Pancreas (tissue), 10 donors: ENCODE measurements at regions not wholly inside any gene's neighbourhood (a gene's known extent, or its start where the extent isn't known, plus 50 kb on each side); places are given as distances from the start of the nearest gene placed in this dataset.

ENCODE experiments used
- ATAC-seq, 4 donors: fragments of 200-7000 bp; cut with Tn5 transposase; one replicate each; pipeline versions ENCODE4 v1.8.0 to v1.9.1; 2020; ENCODE audit warnings: mild to moderate bottlenecking in 4 of 4, moderate library complexity in 4 of 4
- DNase-seq, 6 donors: peaks; one replicate each; pipeline ENCODE4 v3.0.0-alpha.2; 2020
- FAIRE-seq: peaks from 2 replicates; lab custom pipeline; 2012; peaks lifted over from hg19 to GRCh38; lab: Jason Lieb, UNC
- H3K27ac ChIP-seq, 4 donors: fragments of 200-600 bp; sonication (generic); 1 replicate in 3 of 4; 2 replicates in 1 of 4; pipeline versions ENCODE4 v1.5.0 to v1.8.0; 2020
- H3K27me3 ChIP-seq, 4 donors: fragments of 200-600 bp; one replicate each; pipeline ENCODE4 v1.8.0; 2021
- H3K36me3 ChIP-seq, 3 donors: fragments of 200-600 bp; sonication (generic) in 1 of 3; one replicate each; pipeline versions ENCODE4 v1.5.0 to v1.8.0; 2020 to 2021
- H3K4me1 ChIP-seq, 3 donors: fragments of 200-600 bp; one replicate each; pipeline ENCODE4 v1.8.0; 2021
- H3K4me3 ChIP-seq, 4 donors: fragments of 200-600 bp; sonication (generic) in 2 of 4; one replicate each; pipeline versions ENCODE4 v1.5.0 to v1.8.0; 2020 to 2021
- H3K9me3 ChIP-seq, 4 donors: fragments of 200-600 bp; one replicate each; pipeline ENCODE4 v1.8.0; 2021
- WGBS, 2 donors: extraction: QIAGEN DNeasy Blood & Tissue Kit; methylation state at CpG; one replicate each; pipeline ENCODE4 v1.1.7; 2013; 5-methylcytosine and 5-hydroxymethylcytosine counted together
- intact Hi-C, 3 donors: fragments of 100-400 bp; cut with DNase I; formaldehyde crosslinking; loops; one replicate each; pipeline versions ENCODE4 v1.11.1 to v1.14.2; 2022
- TF ChIP-seq, protein P1 (sequence below), 4 donors: fragments of 200-600 bp; sonication (generic) in 3 of 4; IDR thresholded peaks; one replicate each; pipeline versions ENCODE4 v1.5.0 to v1.8.0; 2021; ENCODE audit warnings: antibody characterized with exemption in 4 of 4
- donor health status: healthy with polysubstance abuse.
- donor health status: DM: no; HTN: no; CAD: no; lungs with moderate emphysema.
- donor health status: DM: no; HTN: no; CAD: no.
- donor health status: control.
- donor health status: control.
- donor health status: Bipolar disorder and iron deficiency.
- donor health status: DM: yes; HTN: yes; CAD: no.
- donor health status: DM: no; HTN: no; CAD: no.
- donor health status: DM: no; HTN: no; CAD: no.
- donor health status: DM: yes; HTN: yes; CAD: no.

DNA sequence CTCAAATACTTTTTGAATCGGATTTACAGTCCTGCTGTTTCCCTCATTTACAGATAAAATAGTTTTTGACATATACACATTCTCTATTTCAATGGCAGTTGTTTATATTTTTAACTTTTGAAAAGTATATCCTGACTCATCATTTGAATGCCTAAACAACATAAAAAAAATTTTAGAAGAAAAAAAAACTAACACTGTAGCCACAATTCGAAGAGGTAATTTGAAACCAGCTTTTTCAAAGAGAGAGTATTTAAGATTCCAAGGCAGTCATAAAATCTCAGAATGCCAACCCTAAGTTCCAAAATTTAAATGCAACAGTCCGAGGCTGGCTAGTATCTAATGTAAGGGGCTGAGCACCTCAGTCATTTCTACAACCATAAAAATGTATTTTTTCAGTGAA, 626.8 kb downstream of the DNAH5 start:
- intact Hi-C loops = no loop called here
- Histone ChIP-seq H3K4me1 (no peaks in the 10 kb centered on the region), H3K27ac (no peak overlapping the region), H3K9me3 (no peaks in the 10 kb centered on the region), H3K36me3 (no peaks in the 10 kb centered on the region), H3K4me3 (no peak overlapping the region), H3K27me3 (no peaks in the 10 kb centered on the region)
- 39 to 47% methylated on average over 3 of the region's 3 CpGs for WGBS, 2 donors
- DNase-seq = no peak
- TF ChIP-seq, protein P1, sequence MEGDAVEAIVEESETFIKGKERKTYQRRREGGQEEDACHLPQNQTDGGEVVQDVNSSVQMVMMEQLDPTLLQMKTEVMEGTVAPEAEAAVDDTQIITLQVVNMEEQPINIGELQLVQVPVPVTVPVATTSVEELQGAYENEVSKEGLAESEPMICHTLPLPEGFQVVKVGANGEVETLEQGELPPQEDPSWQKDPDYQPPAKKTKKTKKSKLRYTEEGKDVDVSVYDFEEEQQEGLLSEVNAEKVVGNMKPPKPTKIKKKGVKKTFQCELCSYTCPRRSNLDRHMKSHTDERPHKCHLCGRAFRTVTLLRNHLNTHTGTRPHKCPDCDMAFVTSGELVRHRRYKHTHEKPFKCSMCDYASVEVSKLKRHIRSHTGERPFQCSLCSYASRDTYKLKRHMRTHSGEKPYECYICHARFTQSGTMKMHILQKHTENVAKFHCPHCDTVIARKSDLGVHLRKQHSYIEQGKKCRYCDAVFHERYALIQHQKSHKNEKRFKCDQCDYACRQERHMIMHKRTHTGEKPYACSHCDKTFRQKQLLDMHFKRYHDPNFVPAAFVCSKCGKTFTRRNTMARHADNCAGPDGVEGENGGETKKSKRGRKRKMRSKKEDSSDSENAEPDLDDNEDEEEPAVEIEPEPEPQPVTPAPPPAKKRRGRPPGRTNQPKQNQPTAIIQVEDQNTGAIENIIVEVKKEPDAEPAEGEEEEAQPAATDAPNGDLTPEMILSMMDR (IDR thresholded peaks at IDR 0.05) = no peak
- ATAC-seq = no peak
- FAIRE-seq = no peak

GRCh38 chr5:13316176-13316575, 628.3 kb downstream of the DNAH5 start:
- intact Hi-C loops = no loop called here
- no peak for DNase-seq
- WGBS, 2 donors = 70 to 71% methylated on average over 2 of the region's 2 CpGs
- H3K27me3 ChIP-seq = no peaks in the 10 kb centered on the region
- no peaks in the 10 kb centered on the region for H3K36me3 ChIP-seq
- no peak overlapping the region for H3K4me3 ChIP-seq
- no peaks in the 10 kb centered on the region for H3K9me3 ChIP-seq
- FAIRE-seq = no peak
- no peaks in the 10 kb centered on the region for H3K4me1 ChIP-seq
- H3K27ac ChIP-seq = no peak overlapping the region
- ATAC-seq = no peak
- TF ChIP-seq, protein P1 (IDR thresholded peaks at IDR 0.05) = no peak

DNA sequence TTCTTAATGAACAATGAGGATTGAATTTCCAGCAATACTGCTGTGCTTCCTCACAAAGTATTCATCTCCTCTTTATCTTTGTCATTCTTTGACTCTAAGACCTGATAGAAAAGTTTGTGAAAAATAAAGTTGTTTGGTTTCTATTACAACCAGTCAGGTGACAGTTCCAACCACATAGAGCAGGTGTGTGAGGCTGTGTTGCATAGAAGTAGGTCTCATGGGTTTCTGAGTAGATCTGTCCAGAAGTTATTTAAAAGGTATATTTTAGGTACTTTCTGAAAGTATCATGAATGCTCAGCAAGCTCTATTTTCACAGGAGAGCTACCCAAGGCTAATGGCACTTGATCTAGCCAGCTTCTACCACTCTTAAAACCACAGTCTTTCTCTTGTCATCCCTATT, 637.0 kb downstream of the DNAH5 start:
- ATAC-seq = no peak
- no peaks in the 10 kb centered on the region for H3K27me3 ChIP-seq
- no peaks in the 10 kb centered on the region for H3K9me3 ChIP-seq
- FAIRE-seq = no peak
- H3K4me1 ChIP-seq = no peaks in the 10 kb centered on the region
- H3K36me3 ChIP-seq = no peaks in the 10 kb centered on the region
- intact Hi-C loops = no loop called here
- TF ChIP-seq, protein P1 (IDR thresholded peaks at IDR 0.05) = no peak
- DNase-seq = no peak
- H3K27ac ChIP-seq = no peak overlapping the region
- no peak overlapping the region for H3K4me3 ChIP-seq

DNA sequence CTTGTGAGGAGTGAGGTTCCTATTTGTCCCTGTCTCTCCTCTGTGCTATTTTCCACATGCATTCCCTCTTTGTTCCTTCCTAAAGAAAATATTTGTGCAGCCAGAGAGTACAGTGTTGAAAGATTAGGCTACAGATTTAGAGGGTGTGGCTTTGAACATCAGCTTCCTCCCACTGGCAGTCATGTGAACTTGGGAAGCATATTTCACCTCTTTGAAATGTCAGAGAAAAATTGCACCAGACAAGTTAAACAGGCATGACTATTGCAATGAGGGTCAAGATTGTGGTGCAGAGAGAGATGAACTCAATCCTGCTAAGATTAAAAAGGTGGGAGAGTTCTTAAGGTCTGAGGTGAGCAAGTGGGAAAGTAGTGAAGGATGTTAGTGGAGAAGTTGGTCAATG, 641.0 kb downstream of the DNAH5 start:
- H3K4me1 ChIP-seq = no peaks in the 10 kb centered on the region
- DNase-seq (no peak), ATAC-seq (no peak), FAIRE-seq (no peak)
- TF ChIP-seq, protein P1 (IDR thresholded peaks at IDR 0.05) = no peak
- no peak overlapping the region for H3K27ac ChIP-seq
- no peaks in the 10 kb centered on the region for H3K9me3 ChIP-seq
- H3K4me3 ChIP-seq = no peak overlapping the region
- intact Hi-C loops = no loop called here
- no peaks in the 10 kb centered on the region for H3K36me3 ChIP-seq
- no peaks in the 10 kb centered on the region for H3K27me3 ChIP-seq

DNA sequence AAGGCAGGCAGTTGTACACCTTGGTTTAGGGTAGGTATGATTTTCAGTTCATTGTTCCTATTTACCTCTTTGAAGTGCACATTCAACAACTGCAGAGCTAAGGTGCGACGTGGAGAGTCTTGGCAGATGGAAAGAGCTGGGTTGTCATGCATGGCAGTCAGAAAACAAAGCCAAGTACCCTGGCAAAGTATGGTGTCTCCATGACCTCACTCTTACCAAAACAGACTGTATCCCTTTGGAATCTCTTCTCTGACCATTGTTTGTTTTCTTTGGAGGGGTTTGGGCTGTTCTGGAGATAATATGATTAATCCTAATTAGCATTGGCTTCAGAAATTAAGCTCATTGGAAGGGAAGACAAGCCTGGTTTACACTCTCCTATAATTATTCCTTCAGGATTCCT, 665.7 kb downstream of the DNAH5 start:
- TF ChIP-seq, protein P1 (IDR thresholded peaks at IDR 0.05) = no peak
- H3K4me3 ChIP-seq = no peak overlapping the region
- intact Hi-C loops = no loop called here
- no peaks in the 10 kb centered on the region for H3K36me3 ChIP-seq
- WGBS, 2 donors = 56 to 66% methylated on average over 2 of the region's 2 CpGs
- DNase-seq (no peak), ATAC-seq (no peak), FAIRE-seq (no peak)
- no peaks in the 10 kb centered on the region for H3K9me3 ChIP-seq
- H3K4me1 ChIP-seq = no peaks in the 10 kb centered on the region
- no peak overlapping the region for H3K27ac ChIP-seq
- H3K27me3 ChIP-seq = no peaks in the 10 kb centered on the region
